ENCODE measurements at regions not wholly inside any gene's neighbourhood (a gene's known extent, or its start where the extent isn't known, plus 50 kb on each side); places are given as distances from the start of the nearest gene placed in this dataset.

DNA sequence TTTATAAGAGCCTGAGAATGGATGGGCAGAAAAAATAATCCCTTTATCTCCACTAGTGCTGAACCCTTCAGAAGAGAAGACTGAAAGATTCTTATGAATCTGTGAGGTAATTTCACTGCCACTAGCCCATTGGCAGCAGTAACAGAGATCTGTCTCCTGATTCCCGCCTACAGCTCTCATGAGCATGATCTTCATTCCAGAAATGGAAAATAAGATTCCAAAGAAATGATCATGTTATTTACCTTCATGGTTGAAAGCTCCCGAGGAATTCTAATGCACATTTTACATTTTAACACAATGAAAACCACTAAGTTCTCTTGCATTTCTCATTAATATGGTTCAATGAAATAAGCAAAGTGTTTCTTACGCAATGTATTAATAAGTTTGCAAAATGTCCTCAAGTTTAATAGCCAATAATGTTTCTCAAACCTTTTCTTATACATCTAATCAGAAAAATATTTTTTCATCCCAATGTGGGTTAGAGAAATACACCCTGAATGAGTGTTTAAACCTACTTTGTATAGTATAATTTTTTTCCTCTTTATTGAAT, 905.6 kb downstream of the TMEM182 start:
- TF ChIP-seq CTCF (optimal IDR thresholded peaks at IDR 0.05 in 1 of 3, IDR thresholded peaks at IDR 0.05 in 1 of 3, conservative IDR thresholded peaks at IDR 0.05 in 1 of 3; ENCODE audit: extremely low read depth in 1 of 3, insufficient read depth in 2 of 3, low read length in 3 of 3) (no peak), EZH2 (IDR thresholded peaks at IDR 0.05; ENCODE audit: low read length) (no peak)
